ENCODE measurements at regions not wholly inside any gene's neighbourhood (a gene's known extent, or its start where the extent isn't known, plus 50 kb on each side); places are given as distances from the start of the nearest gene placed in this dataset.
"Not testable (repeated sequence)": the region's sequence is repeated elsewhere in the genome, so short reads cannot be mapped to it uniquely, and the experiment has no call there.

DNA sequence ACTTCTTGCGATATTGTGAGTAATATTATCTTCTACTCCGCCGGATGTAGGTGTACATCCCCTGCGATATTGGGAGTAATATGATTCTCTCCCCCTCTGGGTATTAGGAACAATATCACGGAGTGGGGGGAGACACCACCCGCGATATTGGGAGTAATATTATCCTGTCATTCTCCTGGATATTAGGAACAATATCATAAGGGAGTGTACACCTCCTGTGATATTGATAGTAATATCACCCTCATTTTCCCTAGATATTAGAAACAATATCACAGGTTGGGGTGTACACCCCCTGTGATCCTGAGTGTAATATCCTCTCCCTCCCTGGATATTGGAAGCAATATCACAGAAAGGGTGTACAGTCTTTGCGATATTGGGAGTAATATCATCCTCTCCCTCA is 64.3 kb upstream of the CEACAM21 start:
- Histone ChIP-seq H3K4me3 (no peak overlapping the region), H3K9me3 (no peaks in the 10 kb centered on the region), H3K36me3 (ENCODE audit: low read depth) (no peaks in the 10 kb centered on the region), H3K4me1 (ENCODE audit: low read depth) (no peaks in the 10 kb centered on the region)
- TF ChIP-seq, protein P1, sequence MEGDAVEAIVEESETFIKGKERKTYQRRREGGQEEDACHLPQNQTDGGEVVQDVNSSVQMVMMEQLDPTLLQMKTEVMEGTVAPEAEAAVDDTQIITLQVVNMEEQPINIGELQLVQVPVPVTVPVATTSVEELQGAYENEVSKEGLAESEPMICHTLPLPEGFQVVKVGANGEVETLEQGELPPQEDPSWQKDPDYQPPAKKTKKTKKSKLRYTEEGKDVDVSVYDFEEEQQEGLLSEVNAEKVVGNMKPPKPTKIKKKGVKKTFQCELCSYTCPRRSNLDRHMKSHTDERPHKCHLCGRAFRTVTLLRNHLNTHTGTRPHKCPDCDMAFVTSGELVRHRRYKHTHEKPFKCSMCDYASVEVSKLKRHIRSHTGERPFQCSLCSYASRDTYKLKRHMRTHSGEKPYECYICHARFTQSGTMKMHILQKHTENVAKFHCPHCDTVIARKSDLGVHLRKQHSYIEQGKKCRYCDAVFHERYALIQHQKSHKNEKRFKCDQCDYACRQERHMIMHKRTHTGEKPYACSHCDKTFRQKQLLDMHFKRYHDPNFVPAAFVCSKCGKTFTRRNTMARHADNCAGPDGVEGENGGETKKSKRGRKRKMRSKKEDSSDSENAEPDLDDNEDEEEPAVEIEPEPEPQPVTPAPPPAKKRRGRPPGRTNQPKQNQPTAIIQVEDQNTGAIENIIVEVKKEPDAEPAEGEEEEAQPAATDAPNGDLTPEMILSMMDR (IDR thresholded peaks at IDR 0.05) = no peak
- intact Hi-C loops (cut with DNase I, micrococcal nuclease) = no loop called here
- DNase-seq = no peak
- ATAC-seq = no peak

DNA sequence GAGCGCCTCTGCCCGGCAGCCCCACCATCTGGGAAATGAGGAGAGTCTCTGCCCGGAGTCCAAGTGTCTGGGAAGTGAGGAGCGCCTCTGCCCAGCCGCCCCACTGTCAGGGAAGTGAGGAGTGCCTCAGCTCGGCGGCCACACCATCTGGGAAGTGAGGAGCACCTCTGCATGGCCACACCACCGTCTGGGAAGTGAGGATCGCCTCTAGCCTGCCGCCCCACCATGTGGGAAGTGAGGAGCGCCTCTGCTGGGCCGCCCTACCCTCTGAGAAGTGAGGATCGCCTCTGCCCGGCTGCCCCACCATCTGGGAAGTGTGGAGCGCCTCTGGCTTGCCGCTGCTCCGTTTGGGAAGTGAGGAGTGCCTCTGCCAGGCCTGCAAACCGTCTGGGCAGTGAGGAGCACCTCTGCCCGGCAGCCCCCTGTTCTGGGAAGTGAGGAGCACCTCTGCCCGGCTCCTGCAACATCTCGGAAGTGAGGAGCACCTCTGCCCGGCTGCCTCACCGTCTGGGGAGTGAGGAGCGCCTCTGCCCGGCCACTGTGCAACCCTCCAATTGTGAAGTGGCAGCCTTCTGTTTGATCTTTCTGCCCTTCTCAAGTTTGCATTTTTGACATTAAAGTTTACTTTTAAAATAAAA is 60.8 kb upstream of the CEACAM21 start:
- no peaks in the 10 kb centered on the region for H3K36me3 ChIP-seq (ENCODE audit: low read depth)
- intact Hi-C loops (cut with DNase I, micrococcal nuclease) = no loop called here
- no peak overlapping the region for H3K4me3 ChIP-seq
- no peak for ATAC-seq
- DNase-seq = no peak
- H3K9me3 ChIP-seq = no peaks in the 10 kb centered on the region
- no peaks in the 10 kb centered on the region for H3K4me1 ChIP-seq (ENCODE audit: low read depth)
- TF ChIP-seq, protein P1 (IDR thresholded peaks at IDR 0.05) = no peak

DNA sequence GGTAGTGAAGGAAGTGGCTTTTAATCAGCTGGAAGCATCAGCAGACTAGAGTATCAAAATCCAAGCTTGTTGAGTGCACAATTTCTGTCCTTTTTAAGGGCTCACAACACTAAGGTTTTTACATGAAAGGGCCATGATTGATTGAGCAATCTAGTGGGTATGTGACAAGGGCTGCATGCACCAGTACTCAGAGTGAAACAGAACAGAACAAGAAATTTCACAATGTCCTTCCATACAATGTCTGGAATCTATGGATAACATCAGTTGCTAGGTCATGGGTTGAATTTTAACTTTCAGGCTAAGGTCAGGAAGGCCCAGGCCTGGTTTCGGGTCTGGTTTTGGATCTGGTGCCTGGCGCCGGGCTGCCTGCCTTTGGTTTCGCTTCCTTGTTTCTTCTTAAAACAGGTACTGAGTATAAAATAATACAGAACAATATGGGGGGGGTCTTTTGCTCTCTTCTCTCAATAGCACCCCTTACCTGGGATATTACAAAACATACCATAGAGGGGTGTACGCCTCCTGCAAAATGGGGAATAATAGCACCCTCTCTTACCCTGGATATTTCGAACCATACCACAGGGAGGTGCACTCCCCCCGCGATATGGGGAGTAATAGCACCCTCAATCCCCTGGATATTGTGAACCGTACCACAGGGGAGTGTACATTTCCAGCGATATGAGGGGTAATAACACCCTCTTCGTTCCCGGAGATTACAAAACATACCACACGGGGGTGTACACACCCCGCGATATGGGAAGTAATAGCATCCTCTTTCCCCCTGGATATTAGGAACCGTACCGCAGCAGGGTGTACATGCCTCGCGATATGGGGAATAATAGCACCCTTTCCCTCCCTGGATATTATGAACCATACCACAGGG is 59.4 kb upstream of the CEACAM21 start:
- intact Hi-C loops (cut with DNase I, micrococcal nuclease) = not testable (repeated sequence)

DNA sequence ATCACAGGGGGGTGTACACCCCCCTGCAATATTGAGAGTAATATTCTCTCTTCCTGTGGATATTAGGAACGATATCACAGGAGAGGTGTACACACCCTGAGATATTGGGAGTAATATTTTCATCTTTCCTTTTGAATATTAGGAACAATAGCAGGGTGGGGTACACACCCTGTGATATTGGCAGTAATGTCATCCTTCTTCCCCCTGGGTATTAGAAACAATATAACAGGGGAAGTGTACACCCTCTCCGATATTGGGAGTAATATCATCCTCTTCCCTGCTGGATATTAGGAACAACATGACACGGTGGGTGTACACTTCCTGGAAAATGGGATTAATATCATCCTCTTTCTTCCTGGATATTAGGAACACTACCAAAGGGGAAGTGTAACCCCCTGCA is 57.8 kb upstream of the CEACAM21 start:
- TF ChIP-seq, protein P1 (IDR thresholded peaks at IDR 0.05) = no peak
- H3K36me3 ChIP-seq (ENCODE audit: low read depth) = no peaks in the 10 kb centered on the region
- no peak overlapping the region for H3K4me3 ChIP-seq
- intact Hi-C loops (cut with DNase I, micrococcal nuclease) = no loop called here
- H3K4me1 ChIP-seq (ENCODE audit: low read depth) = no peaks in the 10 kb centered on the region
- no peak for DNase-seq
- no peak for ATAC-seq
- H3K9me3 ChIP-seq = no peaks in the 10 kb centered on the region

More for the DNA sequence above, 59.4 kb upstream of the CEACAM21 start:
- not testable (repeated sequence) for DNase-seq; H3K36me3 ChIP-seq (ENCODE audit: low read depth); H3K9me3 ChIP-seq; H3K4me1 ChIP-seq (ENCODE audit: low read depth); H3K4me3 ChIP-seq
- peak; percentile 31 for ATAC-seq

DNA sequence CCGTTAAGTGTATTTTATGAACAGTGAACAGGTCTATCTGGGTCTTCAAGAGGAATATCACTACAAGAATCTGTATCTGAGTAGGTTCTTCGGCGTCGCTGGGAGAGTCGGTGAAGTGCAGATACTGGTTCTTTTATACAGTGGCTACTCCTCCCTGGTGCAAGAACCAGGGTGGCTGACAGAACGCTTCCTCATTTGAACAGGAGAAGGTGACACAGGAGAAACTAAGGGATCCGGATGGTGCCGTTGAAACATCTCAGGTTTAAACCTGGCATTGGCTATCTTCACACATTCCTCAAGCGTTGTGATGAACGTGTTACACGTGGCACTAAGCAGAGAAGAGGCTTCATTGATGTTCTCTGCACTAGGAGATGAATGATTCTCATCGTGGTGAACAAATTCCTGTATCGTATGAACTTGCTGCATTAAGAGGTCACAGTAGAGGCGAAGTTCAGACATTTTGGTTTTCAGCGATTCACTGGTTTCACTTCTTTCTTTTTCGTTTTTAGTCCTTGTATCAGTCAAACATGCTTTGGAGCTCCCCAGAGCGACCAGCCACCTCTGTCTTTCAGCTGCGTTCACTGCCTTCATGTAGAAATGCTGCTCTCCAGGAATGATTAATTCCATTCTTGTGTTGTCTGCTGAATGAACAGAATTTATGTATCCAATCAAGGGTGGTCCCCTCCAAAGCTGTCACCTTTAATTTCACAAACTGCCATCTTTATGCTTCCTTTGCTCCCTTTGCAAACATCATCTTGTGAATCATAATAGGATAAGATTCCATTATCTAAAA is 54.6 kb upstream of the CEACAM21 start:
- H3K36me3 ChIP-seq (ENCODE audit: low read depth); H3K4me3 ChIP-seq; intact Hi-C loops (cut with DNase I, micrococcal nuclease); H3K4me1 ChIP-seq (ENCODE audit: low read depth); DNase-seq; H3K9me3 ChIP-seq: not testable (repeated sequence)
- ATAC-seq = peak; percentile 55

DNA sequence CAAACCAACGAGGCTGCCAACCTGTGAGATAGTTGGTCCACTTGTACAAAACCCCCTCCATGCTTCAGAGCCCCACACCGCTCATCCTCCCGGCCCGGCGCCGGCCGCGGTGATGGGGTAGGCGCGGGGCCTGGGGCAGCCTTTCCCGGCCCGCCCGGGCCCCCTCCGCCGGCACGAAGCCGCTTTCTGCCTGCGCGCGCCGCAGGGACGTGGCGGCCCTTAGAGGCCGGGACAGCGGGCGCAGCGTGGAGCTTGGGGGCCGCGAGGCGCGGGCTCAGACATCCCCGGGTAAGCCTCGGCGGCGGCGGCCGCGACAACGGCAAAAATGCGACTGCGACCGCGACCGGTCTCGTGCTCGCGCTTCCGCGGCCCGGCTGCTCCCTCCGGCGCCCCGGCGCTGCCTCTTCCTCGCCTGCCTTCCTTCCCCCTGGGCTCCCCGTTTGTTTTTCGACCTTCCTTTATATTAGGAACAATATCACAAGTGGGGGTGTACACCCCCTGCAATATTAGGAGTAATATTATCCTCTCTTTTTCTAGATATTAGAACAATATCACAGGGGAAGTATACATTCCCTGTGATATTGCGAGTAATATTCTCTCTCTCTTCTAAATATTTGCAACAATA is 53.9 kb upstream of the CEACAM21 start:
- Histone ChIP-seq H3K9me3 (no peaks in the 10 kb centered on the region), H3K36me3 (ENCODE audit: low read depth) (no peaks in the 10 kb centered on the region), H3K4me1 (ENCODE audit: low read depth) (no peaks in the 10 kb centered on the region), H3K4me3 (no peak overlapping the region)
- intact Hi-C loops (cut with DNase I, micrococcal nuclease) = no loop called here
- DNase-seq (peak in 2 of 3 donors; percentile 34 to 41), ATAC-seq (peak; percentile 65)
- TF ChIP-seq, protein P1 (IDR thresholded peaks at IDR 0.05) = no peak
